GM18861 (cell line): ENCODE measurements at regions not wholly inside any gene's neighbourhood (a gene's known extent, or its start where the extent isn't known, plus 50 kb on each side); places are given as distances from the start of the nearest gene placed in this dataset.

Experiments
- ATAC-seq: cut with Tn5 transposase; IDR thresholded peaks from one replicate; pipeline ENCODE4 v1.9.1; 2021; ENCODE audit not compliant: unreplicated experiment

DNA sequence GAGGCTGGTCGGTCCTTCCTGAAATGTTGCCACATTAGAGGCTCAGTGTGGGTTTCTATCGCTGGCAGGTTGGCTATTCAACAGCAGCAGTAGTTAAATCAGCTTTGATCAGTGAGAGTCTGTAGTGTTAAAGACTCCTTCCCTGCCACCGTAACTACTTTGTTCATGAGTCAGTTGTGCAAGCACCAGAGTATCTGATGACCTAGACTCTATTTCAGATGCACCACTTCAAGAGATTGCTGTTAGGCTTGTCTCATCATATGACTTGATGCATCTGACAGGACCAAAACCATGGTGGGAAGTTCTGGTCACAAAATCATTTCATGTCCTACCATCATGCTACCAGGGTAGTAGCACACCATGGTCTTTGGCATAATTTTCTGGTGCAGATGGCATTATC, 482.7 kb upstream of the MPDZ start:
- ATAC-seq: no peak

GRCh38 chr9:13759551-13759950, 480.1 kb upstream of the MPDZ start:
- no peak for ATAC-seq

DNA sequence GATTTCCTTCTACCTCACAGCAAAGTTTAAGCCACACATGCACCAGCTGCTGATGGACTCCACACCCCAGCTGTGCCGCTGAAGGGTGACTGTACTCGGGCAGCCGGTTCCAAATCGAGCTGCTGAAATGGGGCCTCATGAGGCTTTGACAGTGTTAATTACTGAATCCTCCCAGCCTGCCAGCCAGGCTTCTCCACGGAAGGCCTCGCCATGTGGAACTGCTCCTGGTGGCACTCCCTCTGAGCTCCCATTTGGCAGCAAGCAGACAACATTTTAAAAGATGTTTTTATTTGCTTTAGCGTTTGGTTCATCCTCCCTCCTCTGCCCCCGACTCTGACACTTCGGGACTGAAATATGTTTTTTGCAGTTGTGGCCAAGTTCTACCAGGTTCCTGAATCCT, 479.4 kb upstream of the MPDZ start:
- no peak for ATAC-seq

DNA sequence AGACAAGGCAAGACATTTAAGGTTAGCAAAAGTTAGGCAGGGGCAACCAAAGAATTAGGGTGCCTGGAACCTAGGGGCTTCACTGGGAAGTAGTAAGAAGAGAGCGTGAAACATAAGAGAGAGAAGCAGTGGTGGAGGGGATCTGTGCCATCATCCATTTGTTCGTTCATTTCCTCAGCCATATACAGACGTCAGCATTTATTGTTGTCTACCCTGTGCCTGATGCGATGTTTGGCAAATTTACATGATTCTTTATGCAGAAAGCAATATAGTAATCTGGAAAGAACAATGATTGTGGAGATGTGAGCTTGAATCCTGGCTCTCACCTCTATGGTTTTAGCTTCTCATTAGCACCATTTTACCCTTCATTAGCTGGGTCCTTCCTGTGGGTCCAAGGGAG, 477.5 kb upstream of the MPDZ start:
- no peak for ATAC-seq

DNA sequence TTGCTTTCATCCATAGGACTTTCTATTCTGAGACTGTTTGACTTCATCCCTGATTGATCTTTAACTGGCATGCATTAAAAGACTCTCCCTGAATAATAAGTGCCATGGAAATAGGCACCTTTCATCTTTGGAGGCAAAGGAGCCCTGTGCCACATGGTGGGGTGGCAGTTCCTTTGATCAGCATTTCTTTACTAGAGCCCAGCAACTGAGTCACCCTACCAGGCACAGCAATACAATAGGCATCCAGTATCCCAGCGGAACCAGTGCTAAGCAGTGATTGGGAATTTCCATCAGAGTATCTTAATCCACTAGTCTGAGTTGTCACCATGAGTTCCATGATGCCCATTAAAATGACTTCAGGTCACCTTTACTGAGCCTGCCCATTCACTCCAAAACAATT, 476.1 kb upstream of the MPDZ start:
- no peak for ATAC-seq

DNA sequence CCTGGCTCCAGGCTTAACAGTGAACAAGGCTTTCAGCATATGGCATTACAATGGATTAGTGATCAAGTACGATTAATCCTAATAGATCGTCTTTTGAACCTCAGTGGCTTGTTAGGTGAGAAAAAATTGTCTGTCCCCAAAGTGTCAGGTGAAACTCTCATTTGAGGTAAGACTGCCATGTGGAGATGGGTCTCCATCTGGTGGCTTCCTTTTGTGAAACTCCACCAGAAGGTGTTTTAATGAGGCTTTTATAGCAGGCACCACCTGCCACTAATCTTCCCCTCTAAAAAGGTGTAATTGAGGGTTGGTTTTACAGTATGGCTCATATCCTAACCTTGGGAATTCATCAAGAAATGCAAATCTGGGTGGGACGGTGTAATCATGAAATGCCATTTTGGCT, 471.1 kb upstream of the MPDZ start:
- no peak for ATAC-seq

DNA sequence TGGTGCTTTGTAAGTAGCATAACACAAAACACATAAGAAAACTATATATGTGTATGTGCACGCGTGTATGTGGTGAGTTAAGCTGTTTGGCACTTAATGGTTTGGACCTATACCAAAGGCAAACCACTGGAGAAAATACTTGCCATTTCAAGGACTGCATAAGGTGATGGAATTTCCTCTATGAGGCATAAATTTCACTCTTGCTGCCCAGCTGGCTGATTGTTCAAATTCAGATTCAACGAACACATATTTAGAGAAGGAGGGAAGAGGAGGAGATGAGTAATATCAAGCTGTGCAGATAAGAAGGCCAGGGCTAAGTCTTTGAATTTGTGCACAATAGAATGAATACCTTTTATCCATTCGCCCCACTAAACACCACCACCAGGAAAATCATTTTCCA, 470.6 kb upstream of the MPDZ start:
- no peak for ATAC-seq

GRCh38 chr9:13746876-13747275, 467.4 kb upstream of the MPDZ start:
- no peak for ATAC-seq

GRCh38 chr9:13744261-13744901, 464.9 kb upstream of the MPDZ start:
- ATAC-seq: no peak

- ATAC-seq: no peak
These were observed 458.4 kb upstream of the MPDZ start for GRCh38 chr9:13737885-13738284.

DNA sequence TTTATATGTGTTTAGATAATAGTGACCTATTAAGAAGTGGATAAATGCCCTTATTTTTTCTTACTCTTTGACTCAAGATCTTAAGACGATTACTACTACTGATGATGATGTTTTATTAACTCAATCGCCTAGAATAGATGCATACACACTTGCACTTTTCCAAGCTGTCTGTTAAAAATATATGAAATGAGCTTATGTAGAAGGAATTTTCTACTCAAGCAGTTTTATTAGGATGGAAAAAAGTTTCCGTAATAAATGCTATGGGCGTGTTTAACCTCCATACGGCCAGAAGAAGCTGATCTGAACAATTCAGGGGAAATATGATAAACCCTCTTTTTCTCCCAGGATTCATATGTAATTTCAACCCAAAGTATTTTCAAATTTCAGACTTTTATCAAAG, 455.7 kb upstream of the MPDZ start:
- no peak for ATAC-seq

GRCh38 chr9:13734601-13735000, 455.1 kb upstream of the MPDZ start:
- ATAC-seq: no peak

GRCh38 chr9:13732290-13732689, 452.8 kb upstream of the MPDZ start:
- ATAC-seq: no peak

GRCh38 chr9:13731637-13732036, 452.1 kb upstream of the MPDZ start:
- no peak for ATAC-seq

GRCh38 chr9:13729955-13730354, 450.5 kb upstream of the MPDZ start:
- no peak for ATAC-seq

DNA sequence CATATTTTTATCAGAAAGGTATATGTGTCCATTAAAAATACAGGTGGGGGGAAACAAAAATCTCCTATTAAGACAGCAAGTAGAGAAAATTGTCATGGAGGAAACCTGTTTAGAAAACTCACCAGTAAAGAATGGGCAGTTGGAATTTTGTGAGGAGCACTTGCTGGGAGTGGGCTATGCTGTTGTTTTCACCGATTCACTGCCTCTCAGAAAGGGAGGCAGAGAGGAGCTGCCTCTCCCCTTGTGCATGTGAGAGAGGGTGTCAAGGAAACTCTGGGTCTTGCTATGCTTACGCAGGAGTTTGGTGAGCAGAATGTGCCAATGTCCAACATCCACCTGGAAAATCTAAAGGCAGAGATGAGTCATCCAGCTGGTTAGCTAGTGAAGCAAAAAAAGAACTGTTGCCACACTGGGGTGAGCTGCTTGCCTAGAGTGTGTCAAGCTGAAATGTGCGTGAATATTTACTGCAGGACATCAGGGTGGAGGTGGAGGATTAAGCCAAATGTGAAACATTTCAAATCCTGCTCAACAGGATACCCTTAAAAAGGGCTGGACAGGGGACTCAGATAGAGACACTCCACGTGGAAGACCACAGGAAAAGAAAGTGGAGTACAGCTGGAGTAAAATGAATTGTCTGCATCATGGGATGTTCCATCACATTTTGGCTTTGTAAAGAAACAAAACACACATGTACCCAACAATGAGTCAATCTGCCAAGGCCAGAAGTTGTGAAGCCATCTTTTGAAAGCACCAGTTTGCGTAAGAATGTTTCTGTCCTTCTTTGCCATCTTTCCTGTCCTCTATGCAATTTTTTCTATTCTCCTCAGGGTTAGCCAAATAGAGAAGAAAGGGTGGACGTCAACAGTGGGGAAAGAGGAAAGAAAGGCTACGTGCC, 449.7 kb upstream of the MPDZ start:
- no peak for ATAC-seq

DNA sequence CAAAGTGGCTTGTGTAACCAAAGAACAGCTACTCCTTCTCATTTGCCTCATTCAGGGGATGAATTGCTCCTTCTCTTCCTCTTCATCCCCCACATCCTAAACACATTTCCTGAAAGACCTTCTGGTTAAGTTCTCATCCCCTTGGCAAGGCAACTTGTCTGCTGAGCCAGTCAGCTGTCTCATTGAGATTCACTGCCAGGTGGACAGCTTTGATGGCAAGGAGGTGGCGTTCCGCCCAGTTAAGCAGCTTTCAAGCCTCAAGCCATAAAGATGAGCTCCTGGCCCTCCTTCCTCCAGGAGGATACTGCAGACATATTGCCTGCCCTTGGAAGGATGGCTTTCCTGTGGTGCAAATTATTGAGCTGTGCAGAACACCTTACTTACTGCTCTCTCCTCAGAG, 448.6 kb upstream of the MPDZ start:
- no peak for ATAC-seq

DNA sequence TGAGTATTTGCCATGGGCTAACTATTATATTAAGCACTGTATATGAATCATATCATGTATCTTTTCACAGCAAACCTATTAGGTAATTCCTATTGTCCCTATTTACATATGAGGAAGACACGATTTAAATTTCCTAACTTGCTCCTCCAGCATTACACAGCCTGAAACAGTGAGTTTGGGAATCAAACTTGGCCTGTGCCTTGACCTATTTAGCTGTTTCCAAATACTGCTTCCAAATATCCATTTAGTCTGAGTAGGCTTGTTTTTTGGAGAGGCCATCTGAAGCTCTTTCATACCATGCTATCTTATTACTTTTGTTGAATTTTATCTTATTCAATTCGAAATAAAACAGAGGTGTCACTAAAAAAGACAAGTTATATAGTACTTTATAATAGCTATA, 447.3 kb upstream of the MPDZ start:
- ATAC-seq: no peak

DNA sequence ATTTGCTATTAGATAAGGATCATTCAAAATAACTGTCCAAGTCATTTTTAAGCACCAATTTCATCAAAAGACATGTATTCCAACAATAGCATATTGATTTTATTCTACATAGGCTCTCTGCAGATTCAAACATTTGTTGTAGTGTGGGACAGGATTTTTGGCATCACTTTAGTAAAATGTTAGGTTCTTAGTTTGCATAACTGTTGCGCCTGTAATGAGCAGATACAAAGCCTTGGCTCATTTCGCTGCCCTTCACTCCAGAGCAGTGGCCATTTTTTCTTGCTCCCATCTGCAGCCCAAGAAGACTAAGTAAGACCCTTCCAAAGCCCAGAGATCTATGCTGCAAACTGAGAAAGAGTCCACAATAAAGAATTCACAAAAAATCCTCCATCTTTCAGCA, 446.0 kb upstream of the MPDZ start:
- ATAC-seq: no peak

- no peak for ATAC-seq
These were observed 442.2 kb upstream of the MPDZ start for GRCh38 chr9:13721481-13722235.

DNA sequence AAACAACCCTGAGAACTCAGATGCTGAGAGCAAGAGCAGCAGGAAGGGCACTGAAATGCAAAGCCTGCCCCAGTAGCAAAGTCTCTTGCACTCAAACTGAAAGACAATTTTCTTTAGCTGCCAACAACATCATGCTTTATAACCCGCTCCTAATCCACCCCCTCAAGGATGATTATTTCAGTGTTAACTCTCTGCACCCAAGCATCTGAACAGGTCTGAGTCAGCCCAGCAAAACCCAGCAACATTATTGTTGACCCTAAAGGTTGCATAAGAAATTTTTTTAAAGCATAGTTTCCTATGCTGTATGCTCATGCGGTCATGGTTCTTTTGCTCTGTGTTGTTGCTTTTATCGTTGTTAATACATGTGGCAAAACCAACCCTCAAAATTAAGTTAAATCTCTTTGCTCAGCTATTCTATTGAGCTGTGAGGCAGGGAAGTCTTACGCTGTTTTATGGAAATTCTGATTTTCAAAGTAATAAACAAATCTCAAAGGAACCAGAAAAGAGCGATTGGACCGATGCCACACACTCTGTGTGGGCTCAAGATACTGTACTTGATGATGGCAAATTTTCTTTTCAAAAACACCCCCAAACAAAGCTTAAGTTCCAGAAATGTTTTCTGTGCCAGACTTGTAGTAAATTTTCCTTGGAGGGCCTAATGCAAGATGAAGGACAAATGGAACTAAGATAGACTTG, 440.6 kb upstream of the MPDZ start:
- ATAC-seq: no peak
